HT-29 (cell line): ENCODE measurements at regions not wholly inside any gene's neighbourhood (a gene's known extent, or its start where the extent isn't known, plus 50 kb on each side); places are given as distances from the start of the nearest gene placed in this dataset.

Source experiments
- DNase-seq: peaks from one replicate; pipeline ENCODE4 v3.0.0-alpha.2; 2015; ENCODE audit warnings: low spot score

DNA sequence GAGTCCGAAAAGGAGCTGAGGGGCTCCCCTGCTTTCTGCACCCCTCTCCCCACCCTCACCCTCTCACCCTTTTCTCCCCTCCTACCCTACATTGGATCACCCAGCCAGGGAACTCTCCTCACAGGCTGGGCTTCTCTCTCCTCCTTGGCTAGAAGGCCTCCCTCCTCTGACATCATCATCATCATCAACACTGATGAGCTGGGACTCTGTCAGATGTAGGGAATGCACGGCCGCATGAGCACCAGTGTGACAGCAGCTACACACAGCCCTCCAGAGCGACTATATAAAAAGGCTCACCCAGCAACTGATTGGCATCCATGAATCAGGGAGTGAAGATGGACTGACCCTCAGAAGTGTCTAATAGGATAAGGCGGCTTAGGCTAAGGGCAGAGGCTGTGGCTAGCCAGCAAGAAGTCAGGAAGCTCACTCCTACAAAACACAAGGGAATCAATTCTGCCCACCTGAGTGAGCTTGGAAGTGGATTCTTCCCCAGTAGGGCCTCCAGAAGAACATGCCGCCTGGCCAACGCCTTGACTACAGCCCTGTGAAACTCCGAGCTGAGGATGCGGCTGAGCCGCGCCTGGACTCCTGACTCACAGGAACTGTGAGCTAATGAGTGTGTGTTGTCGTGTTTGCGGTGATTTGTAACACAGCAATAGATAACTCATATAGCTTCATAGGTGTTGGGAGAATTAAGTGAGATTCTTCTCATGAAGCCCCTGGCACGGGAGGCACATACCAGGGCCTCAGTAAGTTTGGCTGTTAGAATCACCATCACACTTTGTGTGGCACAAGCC, 147.6 kb downstream of the FAM43A start:
- no peak for DNase-seq

DNA sequence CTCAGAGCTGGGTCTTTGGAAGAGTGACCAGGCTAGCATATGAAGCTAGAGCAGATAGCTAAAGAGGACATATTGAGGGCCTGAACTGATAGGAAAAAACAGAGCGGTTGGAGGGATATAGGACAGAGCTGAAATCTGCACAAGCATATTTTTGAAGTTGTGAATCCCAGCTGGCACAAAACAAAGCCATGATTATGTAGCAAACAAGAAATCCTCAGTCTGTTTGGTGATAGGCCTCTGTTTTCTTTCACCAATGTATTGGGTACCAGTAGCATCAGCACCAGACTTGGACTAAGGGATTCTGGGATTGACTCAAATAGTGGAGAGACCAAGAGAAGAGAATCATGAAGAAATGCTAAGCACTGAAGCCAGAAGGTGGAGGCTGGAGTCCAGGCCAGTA, 151.0 kb downstream of the FAM43A start:
- DNase-seq, result no peak

DNA sequence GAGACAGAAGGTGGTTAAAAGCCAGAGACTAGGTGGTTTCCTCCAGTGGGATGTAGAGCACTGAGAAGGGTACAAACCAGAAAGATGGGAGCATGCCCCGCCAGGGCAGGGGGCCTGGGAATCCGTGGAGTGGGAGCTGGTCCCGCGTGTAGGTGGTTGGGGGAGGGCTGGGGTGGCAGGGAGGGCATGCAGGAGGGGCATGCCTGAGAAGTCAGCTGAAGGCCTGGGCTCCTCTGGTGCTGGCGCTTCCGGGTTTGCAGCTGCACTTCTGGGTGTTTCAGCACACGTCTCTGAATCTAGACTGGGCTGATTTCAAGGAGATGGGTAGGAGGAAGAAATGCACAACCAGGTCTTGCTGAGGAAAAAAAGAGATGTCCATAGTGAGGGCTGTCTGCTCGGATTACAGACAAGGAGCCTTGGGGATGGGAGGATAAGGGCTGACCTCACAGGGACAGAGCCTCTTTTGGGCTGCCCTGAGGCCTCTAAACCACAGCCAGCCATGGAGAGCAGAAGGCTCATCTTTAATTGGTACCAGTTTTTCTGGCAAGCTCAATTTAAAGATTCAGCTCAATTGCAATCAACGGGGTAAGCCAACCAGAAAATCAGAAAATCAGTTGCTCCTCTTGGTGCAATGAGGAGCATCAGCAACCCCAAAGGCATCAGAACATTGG, 151.9 kb downstream of the FAM43A start:
- DNase-seq, result no peak

DNA sequence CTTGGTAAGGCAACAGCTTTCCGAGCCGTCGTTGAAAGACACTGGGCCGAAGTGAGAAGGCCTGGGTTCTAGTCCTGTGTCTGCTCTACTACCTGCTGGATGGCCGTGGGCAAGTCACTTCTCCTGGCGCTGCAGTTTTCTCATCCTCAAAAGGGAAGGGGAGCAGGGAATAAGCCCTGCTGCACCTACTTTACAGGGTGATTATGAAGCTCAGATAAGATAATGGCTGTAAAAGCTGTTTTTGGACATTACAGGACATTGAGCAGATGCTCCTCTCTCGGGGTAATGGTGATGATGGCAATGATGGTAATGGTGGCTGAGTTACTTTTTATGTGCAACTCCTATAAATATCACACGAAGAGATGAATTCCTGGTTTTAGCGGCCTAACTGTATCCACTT, 152.6 kb downstream of the FAM43A start:
- DNase-seq, result no peak

DNA sequence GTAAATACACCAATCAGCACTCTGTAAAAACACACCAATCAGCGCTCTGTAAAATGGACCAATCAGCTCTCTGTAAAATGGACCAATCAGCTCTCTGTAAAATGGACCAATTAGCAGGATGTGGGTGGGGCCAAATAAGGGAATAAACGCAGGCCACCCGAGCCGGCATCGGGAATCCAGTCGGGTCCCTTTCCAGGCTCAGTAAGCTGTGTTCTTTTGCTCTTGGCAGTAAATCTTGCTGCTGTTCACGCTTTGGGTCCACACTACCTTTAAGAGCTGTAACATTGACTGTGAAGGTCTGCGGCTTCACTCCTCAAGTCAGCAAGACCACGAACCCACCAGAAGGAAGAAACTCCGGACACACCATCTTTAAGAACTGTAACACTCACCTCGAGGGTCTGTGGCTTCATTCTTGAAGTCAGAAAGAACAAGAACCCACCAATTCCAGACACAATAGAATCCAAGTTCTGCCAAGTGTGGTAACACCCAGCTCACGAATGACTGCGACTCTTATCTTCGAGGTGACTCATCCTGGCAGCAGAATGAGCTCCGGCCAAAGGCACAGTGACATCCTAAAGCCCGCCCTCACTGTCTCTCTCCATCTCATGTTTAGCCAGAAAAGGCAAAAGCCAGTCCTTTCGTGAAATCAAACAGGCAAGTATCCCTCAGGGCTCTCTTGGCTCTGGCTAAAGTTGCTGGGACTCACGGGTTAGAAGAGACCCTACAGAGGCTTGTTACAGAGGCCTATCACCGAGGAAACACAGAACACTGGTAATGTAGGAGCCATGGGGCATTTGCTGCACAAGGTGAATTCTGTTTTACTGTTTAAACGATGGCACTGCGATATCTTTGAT, 155.2 kb downstream of the FAM43A start:
- peak; percentile 30 for DNase-seq

DNA sequence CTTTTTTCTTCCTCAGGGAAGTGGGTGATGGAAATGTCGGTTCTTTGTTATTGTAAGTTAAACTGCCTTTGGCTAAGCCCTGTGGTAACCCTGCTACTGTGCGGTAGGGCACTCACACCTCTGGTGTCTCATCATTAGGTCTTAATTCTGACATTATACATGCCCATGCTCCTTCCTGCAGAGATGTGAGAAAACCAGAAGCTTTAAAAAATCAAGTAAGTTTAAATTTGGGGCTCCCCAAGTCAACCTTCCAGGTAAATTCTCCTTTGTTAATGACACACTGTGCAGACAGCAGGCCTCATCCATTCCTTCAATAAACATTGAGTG, 155.8 kb downstream of the FAM43A start:
- DNase-seq, result no peak

DNA sequence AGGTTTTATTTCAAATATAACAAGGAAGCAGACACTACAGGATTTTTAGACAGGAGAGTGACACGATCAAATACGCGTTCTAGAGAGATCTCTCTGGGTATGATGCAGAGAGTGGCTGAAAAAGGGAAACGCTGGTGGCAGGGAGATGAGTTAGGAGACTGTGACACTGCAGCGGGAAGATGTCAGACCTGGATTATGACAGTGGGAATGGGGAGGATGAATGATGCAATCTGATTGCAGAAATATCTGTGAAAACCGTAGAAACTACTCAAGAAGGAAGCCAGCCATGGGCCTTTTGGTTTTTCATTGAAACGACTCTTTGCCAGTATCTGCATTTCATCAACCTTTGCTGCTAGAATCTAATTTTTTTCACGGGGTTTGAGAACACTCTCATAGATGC, 157.9 kb downstream of the FAM43A start:
- DNase-seq, result no peak

DNA sequence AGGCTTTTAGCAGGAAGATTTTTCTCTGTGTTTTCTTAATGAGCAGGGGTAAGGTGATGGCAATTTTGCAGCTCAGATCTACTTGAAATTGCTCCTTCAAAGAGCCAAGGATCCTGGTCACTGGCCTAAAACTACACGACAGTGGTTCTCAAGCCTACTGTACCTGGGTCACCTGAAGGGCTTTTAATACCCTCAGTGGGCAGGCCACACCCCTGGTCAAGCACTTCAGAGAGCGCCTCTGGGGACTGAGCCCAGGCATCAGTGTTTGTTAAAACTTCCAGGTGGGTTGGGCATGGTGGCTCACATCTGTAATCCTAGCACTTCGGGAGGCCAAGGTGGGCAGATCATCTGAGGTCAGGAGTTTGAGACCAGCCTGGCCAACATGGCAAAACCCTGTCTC, 158.4 kb downstream of the FAM43A start:
- DNase-seq, result no peak

DNA sequence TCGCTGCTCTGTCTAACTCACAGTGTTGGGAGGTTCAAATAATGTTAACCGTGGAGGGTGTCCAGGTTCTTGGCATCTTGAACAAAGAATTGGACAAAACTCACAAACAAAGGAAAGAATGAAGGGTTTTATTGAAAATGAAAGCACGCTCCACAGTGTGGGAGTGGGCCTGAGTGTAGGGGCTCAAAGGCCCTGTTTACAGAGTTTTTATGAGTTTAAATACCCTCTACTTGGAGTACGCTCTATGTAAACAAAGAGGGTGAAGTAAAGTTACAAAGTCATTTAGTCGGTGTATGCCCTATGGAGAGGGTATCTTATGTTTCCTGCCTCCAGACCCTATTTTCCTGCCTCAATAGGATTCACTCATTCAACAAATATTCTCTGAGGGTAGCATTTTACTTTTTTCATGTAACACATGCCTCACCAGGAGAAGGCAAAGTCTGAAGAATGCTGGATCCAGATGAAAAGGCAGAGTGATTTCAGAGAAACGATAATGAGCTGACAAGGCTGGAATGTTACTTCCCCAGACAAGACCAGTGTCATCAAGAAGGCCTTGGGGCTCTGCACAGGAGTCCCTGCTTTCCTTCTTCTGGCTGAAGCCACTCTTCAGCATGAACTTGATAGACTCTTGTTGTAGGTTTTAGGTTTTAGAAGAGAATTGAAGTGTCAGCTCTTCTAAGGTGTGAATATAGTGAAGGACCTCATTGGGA, 163.6 kb downstream of the FAM43A start:
- no peak for DNase-seq

DNA sequence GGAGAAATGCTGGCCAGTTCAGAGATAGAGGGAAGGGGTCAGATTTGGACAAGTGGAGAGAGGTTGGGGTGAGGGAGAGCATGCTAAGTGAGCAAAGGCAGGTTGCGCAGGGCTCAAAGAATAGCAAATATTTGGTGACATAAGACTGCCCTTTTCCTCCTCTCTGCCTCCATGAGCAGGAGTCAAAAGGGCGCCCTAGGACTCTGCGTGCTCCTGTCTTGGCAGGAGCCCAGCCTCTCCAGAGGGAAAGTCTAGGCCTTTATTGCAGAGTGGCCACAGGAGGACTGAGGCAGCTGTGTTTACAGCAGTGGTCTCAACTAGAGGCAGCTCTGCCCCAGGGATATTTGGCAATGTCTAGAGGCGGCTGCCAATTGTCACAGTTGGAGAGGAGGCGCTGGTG, 165.6 kb downstream of the FAM43A start:
- DNase-seq, result no peak

DNA sequence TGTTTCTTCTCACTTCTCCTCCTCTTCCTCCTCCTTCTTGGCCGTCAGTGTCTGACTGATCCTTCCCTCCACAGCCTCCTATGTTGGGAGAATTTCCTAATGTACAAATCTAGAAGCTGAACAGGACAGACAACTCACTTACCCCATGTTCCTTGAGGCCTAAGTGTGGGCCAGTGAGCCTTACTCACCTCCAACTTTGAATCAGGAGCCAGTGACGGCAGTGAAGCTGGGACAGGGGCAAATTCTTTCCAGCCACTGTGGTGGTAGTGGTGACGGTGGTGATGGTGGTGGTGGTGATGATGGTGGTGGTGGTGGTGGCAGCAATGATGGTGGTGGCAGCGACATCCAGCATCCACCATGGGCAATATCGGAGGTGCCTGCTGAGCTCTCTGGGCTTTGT, 166.3 kb downstream of the FAM43A start:
- no peak for DNase-seq

DNA sequence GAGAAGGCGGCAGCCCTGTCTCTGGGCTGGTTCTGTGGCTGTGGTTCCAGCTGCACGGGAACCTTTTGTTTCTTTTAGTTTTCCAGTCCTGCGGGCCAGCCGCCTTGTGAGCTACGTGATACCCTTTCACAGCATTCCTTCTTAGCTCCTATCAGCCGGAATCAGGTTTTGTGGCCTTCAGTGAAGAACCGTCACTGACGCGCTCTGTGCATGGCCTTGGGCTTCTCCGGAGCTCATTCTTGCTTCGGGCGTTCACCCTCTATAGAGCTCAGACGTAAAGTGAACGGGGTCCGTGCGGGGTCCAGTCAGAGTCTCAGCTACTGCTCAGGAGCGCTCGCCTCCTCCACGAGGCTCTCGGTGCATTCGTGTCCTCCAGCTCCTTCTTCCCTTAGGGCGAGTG, 166.7 kb downstream of the FAM43A start:
- DNase-seq, result no peak

DNA sequence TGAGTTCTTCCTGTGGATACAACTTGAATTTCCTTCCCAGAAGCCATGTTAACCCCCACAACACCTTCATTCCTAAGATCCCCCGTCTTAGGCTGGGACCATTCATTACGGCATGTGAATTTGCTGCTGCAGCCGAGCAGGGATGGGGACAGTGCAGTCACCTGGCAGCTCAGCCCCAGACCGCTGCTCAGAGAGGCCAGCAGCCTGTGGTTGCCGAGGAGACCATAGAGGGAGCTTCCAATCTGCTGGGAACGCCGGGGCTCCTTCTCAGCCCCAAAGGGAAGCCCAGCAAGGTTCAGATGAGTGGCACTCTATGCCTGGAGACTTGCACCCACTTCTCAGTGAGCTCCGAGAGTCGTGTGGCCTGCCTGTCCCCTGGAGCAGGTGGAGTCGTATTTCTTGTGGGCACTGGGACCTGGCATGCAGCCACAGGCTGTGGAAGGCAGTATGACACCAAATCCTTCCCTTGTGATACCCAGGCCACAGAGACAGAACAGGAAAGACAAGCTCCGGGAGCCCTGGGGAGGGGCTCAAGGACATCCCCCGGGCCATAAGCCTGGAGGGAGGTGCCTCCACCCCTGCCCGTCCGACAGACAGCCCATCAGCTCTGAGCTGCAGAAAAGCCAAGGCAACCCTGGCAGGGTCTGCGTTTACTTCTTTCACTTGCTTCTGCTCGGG, 167.3 kb downstream of the FAM43A start:
- no peak for DNase-seq

DNA sequence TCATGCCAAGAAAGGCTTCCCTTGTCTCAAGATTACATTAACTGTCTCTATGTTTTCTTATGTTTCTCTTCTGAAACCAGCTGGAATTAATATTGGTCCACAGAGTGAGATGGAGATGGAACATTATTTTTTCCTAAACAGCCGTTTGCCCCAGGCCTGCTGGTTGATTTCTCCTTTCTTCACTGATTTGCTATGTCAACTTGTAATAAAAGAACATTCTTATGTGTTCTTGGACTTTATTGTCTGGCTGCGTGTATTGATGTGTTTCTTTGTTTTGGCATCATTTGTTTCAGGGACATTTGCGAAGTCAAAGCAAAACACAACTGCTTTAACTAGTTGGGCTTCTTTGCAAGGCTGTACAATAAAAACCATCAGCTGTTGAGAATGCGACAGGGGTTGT, 168.5 kb downstream of the FAM43A start:
- DNase-seq, result no peak

DNA sequence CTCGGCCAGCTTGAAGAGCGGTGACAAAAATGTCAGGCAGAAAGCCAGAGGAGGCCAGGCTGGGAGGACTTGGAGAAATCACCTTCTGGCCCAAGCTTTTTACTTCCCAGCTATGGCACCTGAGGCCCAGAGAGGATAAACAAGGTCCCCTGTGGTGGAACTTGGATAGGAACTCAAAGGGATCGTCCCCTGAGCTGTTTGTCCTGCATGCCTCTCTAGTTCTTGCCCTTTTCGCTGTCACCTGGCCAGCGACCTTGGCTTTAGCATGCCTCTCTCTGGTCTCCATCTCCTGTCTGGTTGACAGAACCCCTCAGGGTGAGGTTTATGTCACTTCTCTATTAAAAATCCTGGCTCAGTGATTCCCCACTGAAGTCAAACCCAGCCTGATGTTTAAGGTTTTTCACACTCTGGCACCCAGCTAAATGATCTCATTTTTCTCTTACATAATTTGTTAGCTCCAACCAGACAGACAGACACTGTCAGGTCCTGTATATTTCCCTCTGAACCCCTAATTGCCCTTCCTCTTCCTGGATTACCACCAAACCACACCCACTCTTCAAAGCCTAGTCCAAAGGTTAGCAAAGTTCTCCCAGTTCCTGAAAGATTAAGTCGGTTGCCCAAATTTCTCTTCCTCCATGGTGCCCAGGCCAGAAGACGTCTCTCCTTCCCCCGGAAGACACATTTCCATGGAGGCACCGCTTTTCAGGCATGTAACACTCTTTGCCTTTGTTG, 169.1 kb downstream of the FAM43A start:
- DNase-seq, result no peak

DNA sequence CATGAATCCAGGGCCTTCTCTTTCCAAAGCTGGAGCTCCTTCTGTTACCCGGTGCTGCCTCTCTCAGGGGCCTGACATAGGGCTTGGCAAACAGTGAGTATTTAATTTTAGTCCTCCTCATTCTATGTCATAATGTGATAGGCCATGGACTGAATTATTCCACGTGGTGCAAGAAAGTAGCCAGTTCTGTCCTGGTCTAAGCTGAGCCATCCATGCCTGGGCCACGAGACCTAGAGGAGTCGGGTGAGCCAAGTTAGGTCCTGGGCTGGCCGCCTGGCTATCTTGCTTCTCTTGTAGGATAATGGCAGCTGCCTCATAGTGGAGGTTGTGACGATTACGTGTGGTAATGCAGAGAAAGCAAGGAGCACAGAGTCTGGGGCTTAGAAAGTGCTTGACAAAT, 170.6 kb downstream of the FAM43A start:
- no peak for DNase-seq

DNA sequence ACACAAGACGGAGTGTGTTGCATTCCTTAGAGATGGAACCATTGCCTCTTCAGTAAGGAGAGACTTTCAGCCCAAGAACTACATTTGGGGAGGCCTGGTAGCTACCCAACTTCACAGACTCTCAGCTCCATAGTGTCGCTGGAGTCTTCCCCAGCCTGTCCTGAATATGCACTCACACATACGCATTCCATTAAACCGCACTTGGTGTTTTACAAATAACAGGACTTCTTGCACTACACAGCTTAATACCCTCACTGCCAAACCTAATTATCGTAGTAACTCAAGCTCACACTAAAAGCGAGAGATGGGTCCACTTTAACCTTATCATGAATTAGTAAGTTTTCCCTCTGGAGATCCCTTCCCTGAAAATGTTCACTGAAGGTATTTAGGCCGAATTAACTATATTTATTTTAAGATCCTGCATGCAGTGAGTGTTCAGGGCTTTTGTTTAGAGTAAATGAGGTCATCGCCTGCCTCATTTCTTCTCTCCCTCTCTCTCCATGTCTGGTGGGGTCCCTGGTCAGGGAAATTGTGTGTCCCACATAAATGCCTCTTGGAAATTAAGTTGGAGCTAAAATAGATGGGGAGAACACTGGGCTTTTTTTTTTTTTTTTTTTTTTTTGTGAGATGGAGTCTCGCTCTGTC, 171.9 kb downstream of the FAM43A start:
- no peak for DNase-seq

DNA sequence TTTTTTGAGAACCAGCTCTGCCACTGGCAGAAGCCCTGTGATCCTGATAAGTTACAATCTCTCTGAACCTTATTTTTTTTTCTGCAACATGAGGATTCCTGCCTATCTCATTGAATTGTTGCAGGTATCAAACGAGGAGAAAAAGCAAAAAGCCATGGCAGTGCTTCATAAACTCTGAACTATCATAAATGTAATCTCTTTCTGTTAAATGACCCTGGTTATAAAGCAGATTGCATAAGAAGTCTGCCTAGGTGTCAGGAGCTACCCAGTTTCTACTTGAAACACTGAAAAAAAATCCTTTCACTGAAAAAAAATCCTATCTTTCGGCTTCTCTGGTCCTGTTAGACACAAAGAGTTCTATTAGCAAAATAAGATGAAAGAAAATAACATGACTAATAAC, 172.7 kb downstream of the FAM43A start:
- no peak for DNase-seq

DNA sequence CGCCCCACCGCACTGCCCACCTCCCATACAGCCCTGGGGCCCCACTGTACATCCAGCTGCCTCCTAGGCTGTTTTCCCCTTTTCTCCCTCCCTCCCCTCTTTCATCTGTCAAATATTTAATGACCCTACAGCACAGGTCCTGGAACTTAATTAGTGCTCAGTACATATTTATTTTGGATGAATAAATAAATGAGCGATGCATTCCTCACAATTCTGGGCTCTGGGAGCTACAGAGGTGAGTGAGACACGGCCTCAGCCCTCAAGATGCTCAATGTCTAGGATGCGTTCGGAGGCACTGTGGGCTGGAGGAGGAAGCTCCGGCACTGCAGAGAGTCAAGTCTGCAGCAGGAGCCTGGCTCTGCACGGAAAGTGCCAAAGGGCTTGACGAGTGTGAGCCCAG, 175.0 kb downstream of the FAM43A start:
- DNase-seq, result no peak

DNA sequence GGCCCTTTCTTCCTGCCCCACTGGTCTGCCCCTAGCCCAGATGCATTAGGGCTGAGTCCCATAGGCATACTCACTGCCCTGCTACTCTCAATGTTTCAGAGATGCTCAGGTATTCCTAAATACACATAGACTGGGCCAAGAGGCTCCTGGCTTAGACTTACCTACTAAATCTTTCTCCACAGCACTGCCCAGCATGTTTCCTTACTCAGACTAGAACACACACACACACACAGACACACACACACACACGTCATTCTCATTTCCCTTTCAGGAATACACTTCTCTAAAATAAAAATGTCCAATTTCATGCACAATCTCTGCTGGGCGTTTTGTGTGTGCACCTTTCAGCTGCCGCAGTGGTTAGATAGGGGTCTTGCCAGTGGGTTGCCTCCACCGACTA, 175.7 kb downstream of the FAM43A start:
- DNase-seq, result no peak
